DOHH2 (cell line): ENCODE measurements at regions not wholly inside any gene's neighbourhood (a gene's known extent, or its start where the extent isn't known, plus 50 kb on each side); places are given as distances from the start of the nearest gene placed in this dataset.

Experiments
- H3F3A ChIP-seq: fragments of 200-600 bp; sonication (generic), shearing (Covaris generic); 2 replicates; pipeline ENCODE4 v1.6.0; 2016; ENCODE audit warnings: antibody characterized with exemption, mild to moderate bottlenecking; ENCODE audit not compliant: control insufficient read depth, insufficient read depth
- H3K27ac ChIP-seq: fragments of 200-600 bp; sonication (generic); 2 replicates; pipeline ENCODE4 v1.5.1; 2014; ENCODE audit warnings: low read depth, mild to moderate bottlenecking, low read length, moderate library complexity
- H3K27me3 ChIP-seq: fragments of 200-600 bp; sonication (generic); 2 replicates; pipeline ENCODE4 v1.6.1; 2014; ENCODE audit warnings: mild to moderate bottlenecking, low read length, mixed read lengths; ENCODE audit not compliant: control insufficient read depth
- H3K36me3 ChIP-seq: fragments of 200-600 bp; sonication (generic); 2 replicates; pipeline ENCODE4 v1.6.1; 2014; ENCODE audit warnings: mild to moderate bottlenecking, low read length, moderate library complexity, mixed read lengths; ENCODE audit not compliant: control insufficient read depth
- H3K4me1 ChIP-seq: fragments of 200-600 bp; sonication (generic); 2 replicates; pipeline ENCODE4 v1.6.1; 2014; ENCODE audit warnings: mild to moderate bottlenecking, low read length, mixed read lengths; ENCODE audit not compliant: control insufficient read depth
- H3K4me2 ChIP-seq: fragments of 200-600 bp; sonication (generic); 2 replicates; pipeline ENCODE4 v1.6.0; 2014; ENCODE audit warnings: mild to moderate bottlenecking, low read length, moderate library complexity
- H3K4me3 ChIP-seq: fragments of 200-600 bp; sonication (generic); 2 replicates; pipeline ENCODE4 v1.5.1; 2014; ENCODE audit warnings: mild to moderate bottlenecking, low read length, mixed read lengths
- H3K79me2 ChIP-seq: fragments of 200-600 bp; sonication (generic); 2 replicates; pipeline ENCODE4 v1.6.1; 2014; ENCODE audit warnings: mild to moderate bottlenecking, low read length, mixed read lengths; ENCODE audit not compliant: control insufficient read depth
- H3K9me2 ChIP-seq: fragments of 200-600 bp; sonication (generic); replicated peaks from 2 replicates; pipeline ENCODE4 v1.6.1; 2014; ENCODE audit warnings: mild to moderate bottlenecking, low read length, mixed read lengths; ENCODE audit not compliant: control insufficient read depth
- H3K9me3 ChIP-seq: fragments of 200-600 bp; sonication (generic); 2 replicates; pipeline ENCODE4 v1.6.1; 2014; ENCODE audit warnings: antibody characterized with exemption, low read length, mixed read lengths; ENCODE audit not compliant: control insufficient read depth, insufficient read depth
- H4K20me1 ChIP-seq: fragments of 200-600 bp; sonication (generic); 2 replicates; pipeline ENCODE4 v1.6.0; 2014; ENCODE audit warnings: low read depth, mild to moderate bottlenecking, antibody characterized with exemption, low read length, moderate library complexity; ENCODE audit not compliant: control insufficient read depth, insufficient read depth
- EZH2phosphoT487 ChIP-seq: fragments of 200-600 bp; sonication (generic); IDR thresholded peaks from 2 replicates; pipeline ENCODE4 v1.6.1; 2017; ENCODE audit warnings: borderline replicate concordance, mild to moderate bottlenecking, antibody characterized with exemption, low read length, moderate library complexity, mixed read lengths
- TF ChIP-seq, protein P1 (sequence below): fragments of 200-600 bp; sonication (generic); IDR thresholded peaks from one replicate; pipeline ENCODE4 v1.5.1; 2014; ENCODE audit warnings: antibody characterized with exemption, mild to moderate bottlenecking, low read depth, low read length; ENCODE audit not compliant: poor library complexity, severe bottlenecking

GRCh38 chr4:91653067-91653466, 650.7 kb upstream of the GRID2 start:
- TF ChIP-seq, protein P1, sequence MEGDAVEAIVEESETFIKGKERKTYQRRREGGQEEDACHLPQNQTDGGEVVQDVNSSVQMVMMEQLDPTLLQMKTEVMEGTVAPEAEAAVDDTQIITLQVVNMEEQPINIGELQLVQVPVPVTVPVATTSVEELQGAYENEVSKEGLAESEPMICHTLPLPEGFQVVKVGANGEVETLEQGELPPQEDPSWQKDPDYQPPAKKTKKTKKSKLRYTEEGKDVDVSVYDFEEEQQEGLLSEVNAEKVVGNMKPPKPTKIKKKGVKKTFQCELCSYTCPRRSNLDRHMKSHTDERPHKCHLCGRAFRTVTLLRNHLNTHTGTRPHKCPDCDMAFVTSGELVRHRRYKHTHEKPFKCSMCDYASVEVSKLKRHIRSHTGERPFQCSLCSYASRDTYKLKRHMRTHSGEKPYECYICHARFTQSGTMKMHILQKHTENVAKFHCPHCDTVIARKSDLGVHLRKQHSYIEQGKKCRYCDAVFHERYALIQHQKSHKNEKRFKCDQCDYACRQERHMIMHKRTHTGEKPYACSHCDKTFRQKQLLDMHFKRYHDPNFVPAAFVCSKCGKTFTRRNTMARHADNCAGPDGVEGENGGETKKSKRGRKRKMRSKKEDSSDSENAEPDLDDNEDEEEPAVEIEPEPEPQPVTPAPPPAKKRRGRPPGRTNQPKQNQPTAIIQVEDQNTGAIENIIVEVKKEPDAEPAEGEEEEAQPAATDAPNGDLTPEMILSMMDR: no peak
- no peak for TF ChIP-seq EZH2phosphoT487
- no peak overlapping the region for H3K27ac ChIP-seq

GRCh38 chr4:91681091-91681490, 622.7 kb upstream of the GRID2 start:
- H3K9me2 ChIP-seq: no peaks in the 10 kb centered on the region
- H3K4me1 ChIP-seq: no peaks in the 10 kb centered on the region
- no peaks in the 10 kb centered on the region for H3F3A ChIP-seq
- no peak overlapping the region for H3K4me3 ChIP-seq
- TF ChIP-seq EZH2phosphoT487: no peak
- TF ChIP-seq, protein P1: no peak
- no peaks in the 10 kb centered on the region for H3K79me2 ChIP-seq
- H3K36me3 ChIP-seq: no peaks in the 10 kb centered on the region
- H4K20me1 ChIP-seq: no peaks in the 10 kb centered on the region
- H3K27ac ChIP-seq: no peak overlapping the region
- no peaks in the 10 kb centered on the region for H3K27me3 ChIP-seq
- no peaks in the 10 kb centered on the region for H3K9me3 ChIP-seq
- no peak overlapping the region for H3K4me2 ChIP-seq

More at GRCh38 chr4:91653067-91653466, 650.7 kb upstream of the GRID2 start:
- no peaks in the 10 kb centered on the region for H3K36me3 ChIP-seq
- H4K20me1 ChIP-seq: no peaks in the 10 kb centered on the region
- H3K4me1 ChIP-seq: no peaks in the 10 kb centered on the region
- no peak overlapping the region for H3K4me3 ChIP-seq
- H3K79me2 ChIP-seq: no peaks in the 10 kb centered on the region
- H3K9me2 ChIP-seq: no peaks in the 10 kb centered on the region
- H3F3A ChIP-seq: no peaks in the 10 kb centered on the region
- H3K27me3 ChIP-seq: no peaks in the 10 kb centered on the region
- no peak overlapping the region for H3K4me2 ChIP-seq
- no peaks in the 10 kb centered on the region for H3K9me3 ChIP-seq

DNA sequence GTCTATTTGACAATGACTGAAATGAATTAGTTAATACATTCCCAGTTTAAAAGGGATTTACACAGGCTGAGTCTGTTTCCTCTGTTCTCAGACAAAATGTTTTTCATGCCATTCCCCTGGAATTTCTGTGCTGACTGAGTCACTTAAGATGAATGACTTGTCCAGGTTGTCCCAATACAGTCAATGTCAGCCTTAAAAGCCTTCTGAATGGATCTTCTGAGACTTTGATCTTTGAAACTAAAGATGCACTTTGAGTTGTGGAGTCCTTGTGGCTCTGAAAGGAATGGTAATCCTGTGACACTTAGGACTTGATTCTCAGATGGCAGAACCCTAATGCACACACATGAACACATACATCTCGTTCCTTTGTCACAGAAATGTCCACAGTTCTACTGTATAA, 622.2 kb upstream of the GRID2 start:
- Histone ChIP-seq H3K4me3 (no peak overlapping the region), H3K27me3 (no peaks in the 10 kb centered on the region), H3F3A (no peaks in the 10 kb centered on the region), H3K27ac (no peak overlapping the region), H3K4me1 (no peaks in the 10 kb centered on the region), H3K4me2 (no peak overlapping the region), H3K79me2 (no peaks in the 10 kb centered on the region), H3K9me3 (no peaks in the 10 kb centered on the region), H3K9me2 (no peaks in the 10 kb centered on the region), H4K20me1 (no peaks in the 10 kb centered on the region), H3K36me3 (no peaks in the 10 kb centered on the region)
- TF ChIP-seq EZH2phosphoT487: no peak

- H3K9me3 ChIP-seq: no peaks in the 10 kb centered on the region
- no peak overlapping the region for H3K4me3 ChIP-seq
- no peaks in the 10 kb centered on the region for H3K9me2 ChIP-seq
- no peak overlapping the region for H3K27ac ChIP-seq
- no peak for TF ChIP-seq EZH2phosphoT487
- H3K27me3 ChIP-seq: no peaks in the 10 kb centered on the region
- H3K4me2 ChIP-seq: no peak overlapping the region
- no peaks in the 10 kb centered on the region for H3K4me1 ChIP-seq
- no peaks in the 10 kb centered on the region for H3K79me2 ChIP-seq
- H3F3A ChIP-seq: no peaks in the 10 kb centered on the region
- no peaks in the 10 kb centered on the region for H4K20me1 ChIP-seq
- H3K36me3 ChIP-seq: no peaks in the 10 kb centered on the region
Observed at GRCh38 chr4:91684955-91685354, 618.8 kb upstream of the GRID2 start.
